ENCODE measurements at regions not wholly inside any gene's neighbourhood (a gene's known extent, or its start where the extent isn't known, plus 50 kb on each side); places are given as distances from the start of the nearest gene placed in this dataset.

- TF ChIP-seq POLR2AphosphoS5 (IDR thresholded peaks at IDR 0.05; ENCODE audit: low read depth, low read length): no peak
- no peak for TF ChIP-seq TAF1 (IDR thresholded peaks at IDR 0.05; ENCODE audit: borderline replicate concordance, low read depth, low read length)
Measured at GRCh38 chr3:153289334-153289808, 127.3 kb downstream of the RAP2B start.
